Brain microvascular endothelial cell (primary cell): ENCODE measurements at regions not wholly inside any gene's neighbourhood (a gene's known extent, or its start where the extent isn't known, plus 50 kb on each side); places are given as distances from the start of the nearest gene placed in this dataset.

Source experiments
- DNase-seq: peaks from one replicate; pipeline ENCODE4 v3.0.0-alpha.2; 2020
- H3K27ac ChIP-seq: fragments of 250-450 bp; sonication (Bioruptor Pico); 2 replicates; pipeline ENCODE4 v1.5.1; 2020; ENCODE audit warnings: mild to moderate bottlenecking, moderate library complexity
- H3K27me3 ChIP-seq: fragments of 250-450 bp; sonication (Bioruptor Pico); replicated peaks from 2 replicates; pipeline ENCODE4 v1.5.1; 2020; ENCODE audit warnings: mild to moderate bottlenecking
- H3K36me3 ChIP-seq: fragments of 250-450 bp; sonication (Bioruptor Pico); replicated peaks from 2 replicates; pipeline ENCODE4 v1.5.1; 2020; ENCODE audit warnings: mild to moderate bottlenecking
- H3K4me3 ChIP-seq: 2 replicates; pipeline ENCODE4 v1.5.1; 2011; ENCODE audit warnings: low read depth, mild to moderate bottlenecking, control low read depth, low read length, moderate library complexity
- in situ Hi-C: cut with HindIII; loops from 2 replicates; pipeline ENCODE4 v1.10.0; 2017; ENCODE audit warnings: low sequenced_read_pairs, low pct_ligation_motif_present
- TF ChIP-seq, protein P1 (sequence below): IDR thresholded peaks from 2 replicates; pipeline ENCODE4 v1.5.1; 2011; ENCODE audit warnings: low read depth, mild to moderate bottlenecking, moderate library complexity, low read length, control low read depth, inconsistent platforms; ENCODE audit errors: missing control alignments

GRCh38 chr4:73685052-73685451, 55.3 kb upstream of the CXCL8 start:
- no peaks in the 10 kb centered on the region for H3K36me3 ChIP-seq
- H3K27me3 ChIP-seq = no peaks in the 10 kb centered on the region
- TF ChIP-seq, protein P1, sequence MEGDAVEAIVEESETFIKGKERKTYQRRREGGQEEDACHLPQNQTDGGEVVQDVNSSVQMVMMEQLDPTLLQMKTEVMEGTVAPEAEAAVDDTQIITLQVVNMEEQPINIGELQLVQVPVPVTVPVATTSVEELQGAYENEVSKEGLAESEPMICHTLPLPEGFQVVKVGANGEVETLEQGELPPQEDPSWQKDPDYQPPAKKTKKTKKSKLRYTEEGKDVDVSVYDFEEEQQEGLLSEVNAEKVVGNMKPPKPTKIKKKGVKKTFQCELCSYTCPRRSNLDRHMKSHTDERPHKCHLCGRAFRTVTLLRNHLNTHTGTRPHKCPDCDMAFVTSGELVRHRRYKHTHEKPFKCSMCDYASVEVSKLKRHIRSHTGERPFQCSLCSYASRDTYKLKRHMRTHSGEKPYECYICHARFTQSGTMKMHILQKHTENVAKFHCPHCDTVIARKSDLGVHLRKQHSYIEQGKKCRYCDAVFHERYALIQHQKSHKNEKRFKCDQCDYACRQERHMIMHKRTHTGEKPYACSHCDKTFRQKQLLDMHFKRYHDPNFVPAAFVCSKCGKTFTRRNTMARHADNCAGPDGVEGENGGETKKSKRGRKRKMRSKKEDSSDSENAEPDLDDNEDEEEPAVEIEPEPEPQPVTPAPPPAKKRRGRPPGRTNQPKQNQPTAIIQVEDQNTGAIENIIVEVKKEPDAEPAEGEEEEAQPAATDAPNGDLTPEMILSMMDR = no peak
- DNase-seq = no peak
- no peak overlapping the region for H3K4me3 ChIP-seq
- H3K27ac ChIP-seq = no peak overlapping the region
- in situ Hi-C loops = no loop called here

DNA sequence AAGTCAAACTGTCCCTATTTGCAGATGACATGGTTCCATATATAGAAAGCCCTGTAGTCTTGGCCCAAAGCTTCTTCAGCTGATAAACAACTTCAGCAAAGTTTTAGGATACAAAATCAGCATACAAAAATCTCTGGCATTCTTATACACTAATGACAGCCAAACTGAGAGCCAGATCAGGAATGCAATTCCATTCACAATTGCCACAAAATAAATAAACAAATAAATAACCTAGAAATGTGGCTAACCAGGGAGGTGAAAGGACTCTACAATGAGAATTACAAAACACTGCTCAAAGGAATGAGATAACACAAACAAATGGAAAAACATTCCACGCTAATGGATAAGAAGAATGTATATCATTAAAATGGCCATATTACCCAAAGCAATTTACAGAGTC, 52.9 kb upstream of the CXCL8 start:
- no peak for DNase-seq
- no peak overlapping the region for H3K4me3 ChIP-seq
- no peaks in the 10 kb centered on the region for H3K27me3 ChIP-seq
- TF ChIP-seq, protein P1 = no peak
- H3K27ac ChIP-seq = no peak overlapping the region
- H3K36me3 ChIP-seq = no peaks in the 10 kb centered on the region
- in situ Hi-C loops = no loop called here

GRCh38 chr4:73690051-73690738, 50.2 kb upstream of the CXCL8 start:
- no peak for DNase-seq
- in situ Hi-C loops = no loop called here
- Histone ChIP-seq H3K27me3 (no peaks in the 10 kb centered on the region), H3K27ac (no peak overlapping the region), H3K4me3 (no peak overlapping the region), H3K36me3 (no peaks in the 10 kb centered on the region)
- TF ChIP-seq, protein P1 = no peak
